CD4-positive, alpha-beta memory T cell (primary cell): ENCODE measurements at regions not wholly inside any gene's neighbourhood (a gene's known extent, or its start where the extent isn't known, plus 50 kb on each side); places are given as distances from the start of the nearest gene placed in this dataset.
A peak's percentile ranks its signal among the peaks of the same experiment; 100 is the strongest.

Experiments used
- CTCF ChIA-PET: fragments of 350-600 bp; sonication (Branson Sonifier 250); formaldehyde crosslinking; loops from one replicate; lab custom pipeline; 2021; ENCODE audit warnings: inconsistent platforms; ENCODE audit not compliant: partially characterized antibody; lab: Charles Lee
- POLR2A ChIA-PET: fragments of 350-600 bp; sonication (Branson Sonifier 250); formaldehyde crosslinking; loops from one replicate; lab custom pipeline; 2021; ENCODE audit not compliant: partially characterized antibody; lab: Charles Lee
- DNase-seq, 5 donors: peaks; one replicate each; pipeline versions ENCODE4 v3.0.0 to v3.0.0-alpha.2; 2020 to 2022; ENCODE audit warnings: mixed read lengths in 1 of 5
- H3K27ac ChIP-seq: one replicate; pipeline ENCODE4 v1.7.0; 2013; ENCODE audit warnings: low read depth, low read length
- H3K27me3 ChIP-seq: 2 replicates; pipeline ENCODE4 v1.7.0; 2013; ENCODE audit warnings: mild to moderate bottlenecking, low read length, moderate library complexity; ENCODE audit not compliant: insufficient read depth
- H3K36me3 ChIP-seq: 2 replicates; pipeline ENCODE4 v1.7.0; 2013; ENCODE audit warnings: mild to moderate bottlenecking, low read length, moderate library complexity; ENCODE audit not compliant: insufficient read depth
- H3K4me1 ChIP-seq: 2 replicates; pipeline ENCODE4 v1.7.0; 2013; ENCODE audit warnings: mild to moderate bottlenecking, low read length, moderate library complexity; ENCODE audit not compliant: insufficient read depth
- H3K4me3 ChIP-seq, 2 donors: one replicate each; pipeline ENCODE4 v1.7.0; 2013; ENCODE audit warnings: low read length in 2 of 2, mild to moderate bottlenecking in 1 of 2
- H3K9me3 ChIP-seq, 2 donors: one replicate each; pipeline ENCODE4 v1.7.0; 2013; ENCODE audit warnings: low read length in 2 of 2, control low read depth in 1 of 2; ENCODE audit not compliant: control insufficient read depth in 1 of 2
- H3K27ac Mint-ChIP-seq, 7 donors: one replicate each; pipeline ENCODE4 v1.8.0; 2020 to 2021; ENCODE audit warnings: mixed read lengths in 7 of 7, mild to moderate bottlenecking in 6 of 7, inconsistent platforms in 3 of 7, moderate library complexity in 3 of 7
- H3K27me3 Mint-ChIP-seq, 2 donors: one replicate each; pipeline ENCODE4 v1.8.0; 2020 to 2021; ENCODE audit warnings: mixed read lengths in 2 of 2
- H3K36me3 Mint-ChIP-seq, 2 donors: one replicate each; pipeline ENCODE4 v1.8.0; 2020 to 2021; ENCODE audit warnings: mixed read lengths in 2 of 2, inconsistent platforms in 1 of 2, mild to moderate bottlenecking in 1 of 2
- H3K4me1 Mint-ChIP-seq, 4 donors: one replicate each; pipeline ENCODE4 v1.8.0; 2020 to 2021; ENCODE audit warnings: mixed read lengths in 4 of 4, mild to moderate bottlenecking in 1 of 4
- H3K4me3 Mint-ChIP-seq, 8 donors: one replicate each; pipeline ENCODE4 v1.8.0; 2020 to 2021; ENCODE audit warnings: mixed read lengths in 8 of 8, mild to moderate bottlenecking in 7 of 8, moderate library complexity in 6 of 8, inconsistent platforms in 3 of 8
- H3K9me3 Mint-ChIP-seq, 8 donors: one replicate each; pipeline ENCODE4 v1.8.0; 2020 to 2021; ENCODE audit warnings: mixed read lengths in 8 of 8, mild to moderate bottlenecking in 5 of 8, inconsistent platforms in 3 of 8, moderate library complexity in 1 of 8
- intact Hi-C: fragments of 100-400 bp; cut with micrococcal nuclease; formaldehyde crosslinking; loops from one replicate; pipeline ENCODE4 v1.15.1; 2023

DNA sequence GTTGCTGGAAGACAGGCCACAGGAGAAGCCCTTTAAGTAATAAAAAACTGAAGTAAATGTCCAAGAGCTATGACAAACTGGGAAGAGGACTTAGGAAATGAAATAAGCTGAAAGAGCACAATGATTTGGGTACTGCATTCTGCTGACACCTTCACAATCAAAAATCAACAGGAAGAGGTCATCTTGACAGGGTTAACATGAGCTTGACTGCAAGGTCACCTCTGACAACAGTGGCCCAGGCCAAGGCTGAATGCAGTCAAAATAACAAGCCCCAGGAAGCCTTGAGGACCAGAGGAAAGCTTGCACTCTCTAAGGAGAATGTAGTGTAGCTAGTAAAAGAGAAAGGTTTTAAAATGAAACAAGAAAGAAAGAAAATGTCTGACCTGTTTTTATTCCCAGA, 179.3 kb downstream of the SEC16B start:
- no peak overlapping the region for H3K27ac Mint-ChIP-seq
- H3K4me1 Mint-ChIP-seq, result no peaks in the 10 kb centered on the region
- H3K9me3 ChIP-seq, result no peaks in the 10 kb centered on the region
- H3K4me1 ChIP-seq, result no peaks in the 10 kb centered on the region
- H3K36me3 Mint-ChIP-seq, result no peaks in the 10 kb centered on the region
- intact Hi-C loops, result no loop called here
- H3K9me3 Mint-ChIP-seq, result peaks cover 0 to 14% (median 4%) of the 10 kb centered on the region in 8 donors
- no peak overlapping the region for H3K27ac ChIP-seq
- no peak overlapping the region for H3K4me3 Mint-ChIP-seq
- no peak overlapping the region for H3K4me3 ChIP-seq
- no peaks in the 10 kb centered on the region for H3K27me3 Mint-ChIP-seq
- H3K36me3 ChIP-seq, result no peaks in the 10 kb centered on the region
- CTCF ChIA-PET, result no interaction called here
- POLR2A ChIA-PET, result no interaction called here
- no peaks in the 10 kb centered on the region for H3K27me3 ChIP-seq
- no peak for DNase-seq

DNA sequence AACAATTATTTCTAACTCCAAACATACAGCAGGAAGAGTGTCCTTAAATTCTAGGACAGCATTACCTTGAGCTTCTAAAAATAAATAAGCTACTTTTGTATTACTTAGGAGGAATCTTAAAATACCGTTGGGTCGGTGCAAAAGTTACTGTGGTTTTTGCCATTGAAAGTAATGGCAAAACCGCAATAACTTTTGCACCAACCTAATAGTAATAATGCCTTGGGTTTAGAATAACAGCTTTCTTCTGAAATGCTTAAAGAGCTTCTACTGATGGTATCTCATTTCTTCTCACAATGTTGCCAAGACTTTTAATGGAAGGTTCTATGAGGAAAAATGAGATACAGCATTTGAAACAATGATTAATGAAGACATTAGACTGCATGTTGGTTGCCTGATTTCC, 179.9 kb downstream of the SEC16B start:
- H3K27me3 ChIP-seq, result no peaks in the 10 kb centered on the region
- Mint-ChIP-seq H3K4me1 (no peaks in the 10 kb centered on the region), H3K27me3 (no peaks in the 10 kb centered on the region), H3K9me3 (peaks cover 0 to 14% (median 3%) of the 10 kb centered on the region in 8 donors), H3K4me3 (no peak overlapping the region), H3K36me3 (no peaks in the 10 kb centered on the region), H3K27ac (no peak overlapping the region)
- CTCF ChIA-PET, result no interaction called here
- no peak overlapping the region for H3K4me3 ChIP-seq
- H3K9me3 ChIP-seq, result no peaks in the 10 kb centered on the region
- H3K36me3 ChIP-seq, result no peaks in the 10 kb centered on the region
- intact Hi-C loops, result no loop called here
- DNase-seq, result no peak
- POLR2A ChIA-PET, result no interaction called here
- H3K4me1 ChIP-seq, result no peaks in the 10 kb centered on the region
- H3K27ac ChIP-seq, result no peak overlapping the region

DNA sequence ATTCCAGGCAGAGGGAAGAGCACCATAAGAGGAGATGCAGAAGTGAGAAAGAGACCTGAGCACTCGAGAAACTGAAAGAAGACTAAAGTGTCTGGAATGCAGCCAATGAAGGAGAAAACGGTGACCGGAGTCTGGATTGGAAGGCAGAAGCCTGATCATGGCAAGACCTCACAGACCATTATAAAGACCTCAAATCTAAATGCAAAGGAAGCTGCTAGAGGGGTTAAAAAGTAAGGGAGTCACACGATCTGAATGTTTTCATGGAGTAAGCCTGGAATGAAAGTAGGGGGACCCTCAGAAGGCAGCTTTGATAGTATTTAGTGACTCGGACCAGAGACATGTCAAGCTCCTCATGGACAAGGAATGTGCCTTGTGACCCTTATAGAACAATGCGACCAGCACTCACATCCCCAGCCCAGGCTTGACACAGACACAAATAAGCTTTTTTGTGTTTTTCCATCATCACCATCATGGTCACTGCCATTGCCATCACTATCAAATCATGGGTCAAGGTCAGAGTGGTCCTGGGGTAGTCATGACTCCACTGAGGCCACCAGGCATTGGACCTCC, 183.6 kb downstream of the SEC16B start:
- no peak overlapping the region for H3K4me3 Mint-ChIP-seq
- CTCF ChIA-PET, result no interaction called here
- Histone ChIP-seq H3K36me3 (no peaks in the 10 kb centered on the region), H3K27ac (no peak overlapping the region), H3K9me3 (no peaks in the 10 kb centered on the region), H3K4me1 (no peaks in the 10 kb centered on the region), H3K4me3 (no peak overlapping the region), H3K27me3 (no peaks in the 10 kb centered on the region)
- H3K27ac Mint-ChIP-seq, result peak overlapping the region in 1 of 7 donors; percentile 43
- no peaks in the 10 kb centered on the region for H3K36me3 Mint-ChIP-seq
- POLR2A ChIA-PET, result no interaction called here
- peaks cover 0 to 14% (median 5%) of the 10 kb centered on the region in 8 donors for H3K9me3 Mint-ChIP-seq
- no peaks in the 10 kb centered on the region for H3K27me3 Mint-ChIP-seq
- intact Hi-C loops, result no loop called here
- DNase-seq, result no peak
- no peaks in the 10 kb centered on the region for H3K4me1 Mint-ChIP-seq

DNA sequence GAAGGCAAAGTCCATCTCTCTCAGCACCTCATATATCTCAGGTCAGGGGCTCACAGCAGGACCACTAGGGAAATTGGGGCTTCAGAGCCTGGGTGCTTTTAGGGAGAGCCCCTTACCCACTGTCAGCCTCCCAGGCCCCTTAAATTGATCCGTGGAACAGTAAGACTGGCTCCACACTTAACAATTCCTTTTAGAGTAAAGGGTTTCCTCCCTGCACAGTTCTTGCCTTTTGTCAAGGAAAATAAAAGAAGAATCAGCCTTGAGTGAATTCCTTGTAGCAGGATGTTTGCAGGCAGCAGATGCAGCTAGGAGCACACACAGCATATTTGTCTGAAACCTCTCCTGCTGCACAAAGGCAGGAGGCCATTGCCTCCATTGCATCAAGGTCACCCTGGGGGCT, 184.9 kb downstream of the SEC16B start:
- Histone ChIP-seq H3K9me3 (no peaks in the 10 kb centered on the region), H3K4me3 (no peak overlapping the region), H3K27me3 (no peaks in the 10 kb centered on the region), H3K27ac (no peak overlapping the region), H3K36me3 (no peaks in the 10 kb centered on the region), H3K4me1 (no peaks in the 10 kb centered on the region)
- no peak for DNase-seq
- intact Hi-C loops, result no loop called here
- no peak overlapping the region for H3K4me3 Mint-ChIP-seq
- H3K27ac Mint-ChIP-seq, result no peak overlapping the region
- no peaks in the 10 kb centered on the region for H3K27me3 Mint-ChIP-seq
- H3K36me3 Mint-ChIP-seq, result no peaks in the 10 kb centered on the region
- no peaks in the 10 kb centered on the region for H3K4me1 Mint-ChIP-seq
- CTCF ChIA-PET, result no interaction called here
- peaks cover 0 to 16% (median 4%) of the 10 kb centered on the region in 8 donors for H3K9me3 Mint-ChIP-seq
- POLR2A ChIA-PET, result no interaction called here

DNA sequence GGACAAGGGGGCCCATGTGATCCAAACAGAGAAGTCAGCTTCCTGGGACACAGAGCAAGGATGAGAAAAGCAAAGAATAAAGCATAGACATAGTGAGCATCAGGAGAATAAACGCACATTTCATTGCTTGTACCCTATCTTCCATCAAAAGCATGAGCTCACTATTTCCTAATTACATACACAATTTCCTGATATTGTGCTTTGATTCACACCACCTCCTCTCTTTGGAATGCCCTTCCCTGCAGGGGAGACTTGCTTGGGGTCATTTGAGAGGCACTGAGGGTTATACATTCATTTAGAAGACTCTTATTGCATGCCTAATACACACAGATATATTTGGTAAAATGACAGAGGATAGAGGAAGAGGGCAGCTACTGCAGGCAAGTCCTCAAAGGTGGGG, 185.4 kb downstream of the SEC16B start:
- Mint-ChIP-seq H3K4me1 (no peaks in the 10 kb centered on the region), H3K36me3 (no peaks in the 10 kb centered on the region)
- no peaks in the 10 kb centered on the region for H3K4me1 ChIP-seq

DNA sequence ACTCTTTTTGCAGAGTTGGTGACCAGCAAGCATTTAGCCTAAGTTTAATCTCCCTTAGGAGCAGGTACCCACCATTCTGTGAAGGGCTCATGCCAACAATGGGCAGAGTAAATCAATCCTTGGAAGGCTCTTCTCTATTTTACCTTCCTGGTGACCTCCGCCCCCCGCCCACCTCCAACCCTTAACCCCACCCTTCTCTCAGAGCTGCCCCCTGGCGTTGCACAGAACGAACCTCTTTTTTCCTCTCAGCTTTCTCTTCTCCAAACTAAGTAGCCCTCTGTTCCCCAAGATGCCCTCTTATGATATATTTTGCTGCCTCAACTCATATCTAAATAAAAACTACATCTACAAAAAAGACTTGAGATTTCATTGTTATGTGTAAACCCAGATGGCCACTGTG, 186.8 kb downstream of the SEC16B start:
- Mint-ChIP-seq H3K9me3 (peaks cover 0 to 19% (median 4%) of the 10 kb centered on the region in 8 donors), H3K36me3 (no peaks in the 10 kb centered on the region), H3K4me3 (no peak overlapping the region), H3K27me3 (no peaks in the 10 kb centered on the region), H3K27ac (no peak overlapping the region), H3K4me1 (no peaks in the 10 kb centered on the region)
- Histone ChIP-seq H3K36me3 (no peaks in the 10 kb centered on the region), H3K9me3 (no peaks in the 10 kb centered on the region), H3K4me3 (no peak overlapping the region), H3K4me1 (no peaks in the 10 kb centered on the region), H3K27ac (no peak overlapping the region), H3K27me3 (no peaks in the 10 kb centered on the region)
- intact Hi-C loops, result no loop called here
- ChIA-PET POLR2A (no interaction called here), CTCF (no interaction called here)
- DNase-seq, result no peak

More for the DNA sequence above, 185.4 kb downstream of the SEC16B start:
- H3K27ac Mint-ChIP-seq, result no peak overlapping the region
- no peaks in the 10 kb centered on the region for H3K36me3 ChIP-seq
- H3K27me3 ChIP-seq, result no peaks in the 10 kb centered on the region
- ChIA-PET POLR2A (no interaction called here), CTCF (no interaction called here)
- peaks cover 0 to 16% (median 4%) of the 10 kb centered on the region in 8 donors for H3K9me3 Mint-ChIP-seq
- no peaks in the 10 kb centered on the region for H3K9me3 ChIP-seq
- no peak for DNase-seq
- H3K27me3 Mint-ChIP-seq, result no peaks in the 10 kb centered on the region
- no peak overlapping the region for H3K4me3 Mint-ChIP-seq
- no peak overlapping the region for H3K27ac ChIP-seq
- intact Hi-C loops, result no loop called here
- H3K4me3 ChIP-seq, result no peak overlapping the region

DNA sequence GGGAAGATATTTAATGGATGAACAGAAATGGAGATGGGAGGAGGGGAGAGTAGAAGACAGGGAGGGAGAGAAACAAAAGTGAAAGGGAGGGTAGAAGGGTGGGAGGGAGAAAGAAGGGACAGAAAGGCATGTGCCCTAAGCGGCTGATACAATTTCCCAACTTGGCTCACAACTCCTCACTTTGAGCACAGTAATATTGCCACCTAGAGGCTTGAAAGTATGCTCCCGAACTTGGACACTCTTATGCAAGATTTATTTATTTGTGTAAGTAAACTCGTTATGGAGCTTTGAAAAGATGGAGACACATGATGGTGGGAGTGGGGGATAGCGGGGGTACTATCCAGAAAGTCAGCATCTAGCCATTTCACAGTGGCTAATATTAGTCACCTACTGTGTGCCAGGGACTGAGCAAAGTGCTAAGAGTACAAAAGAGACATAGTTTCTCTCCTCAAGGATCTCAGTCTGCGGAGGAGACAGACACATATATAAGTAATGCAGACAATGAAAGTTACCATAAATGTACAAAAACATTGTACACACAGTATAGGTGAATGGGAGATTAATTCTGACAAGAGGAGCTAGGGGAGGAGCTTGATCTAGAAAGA, 189.7 kb downstream of the SEC16B start:
- Mint-ChIP-seq H3K4me3 (no peak overlapping the region), H3K4me1 (no peaks in the 10 kb centered on the region), H3K9me3 (peaks cover 4 to 26% (median 9%) of the 10 kb centered on the region in 8 donors), H3K27me3 (no peaks in the 10 kb centered on the region), H3K27ac (no peak overlapping the region), H3K36me3 (no peaks in the 10 kb centered on the region)
- intact Hi-C loops, result no loop called here
- Histone ChIP-seq H3K4me1 (no peaks in the 10 kb centered on the region), H3K27ac (no peak overlapping the region), H3K36me3 (no peaks in the 10 kb centered on the region), H3K27me3 (no peaks in the 10 kb centered on the region), H3K4me3 (no peak overlapping the region), H3K9me3 (peaks cover 0 to 4% of the 10 kb centered on the region in 2 donors)
- ChIA-PET CTCF (no interaction called here), POLR2A (no interaction called here)
- no peak for DNase-seq
